IMR-90 (cell line): ENCODE measurements at regions not wholly inside any gene's neighbourhood (a gene's known extent, or its start where the extent isn't known, plus 50 kb on each side); places are given as distances from the start of the nearest gene placed in this dataset.

Experiments used
- ATAC-seq: fragments of 200-7000 bp; cut with Tn5 transposase; 2 replicates; pipeline ENCODE4 v1.9.1; 2020; ENCODE audit warnings: low read depth, mild to moderate bottlenecking, moderate library complexity
- BruUV-seq: library from RNA; stranded (reverse); fragments of 400-500 nt; replicated peaks from 2 replicates; lab custom pipeline; 2021; lab: Mats Ljungman, UMichigan
- CTCF ChIA-PET: fragments of 300-600 bp; formaldehyde crosslinking; extraction: SDS; loops from one replicate; lab custom pipeline; 2021; ENCODE audit warnings: antibody characterized with exemption; lab: Yijun Ruan, JAX
- POLR2A ChIA-PET: fragments of 300-600 bp; sonication (Branson Sonifier 250); formaldehyde crosslinking; loops from one replicate; lab custom pipeline; 2022; ENCODE audit warnings: antibody characterized with exemption; ENCODE audit not compliant: unreplicated experiment; lab: Charles Lee
- DNase-seq: peaks from one replicate; pipeline ENCODE4 v3.0.0; 2013
- H2AFZ ChIP-seq: replicated peaks from 2 replicates; pipeline ENCODE3; 2013; ENCODE audit warnings: low read length, mild to moderate bottlenecking; ENCODE audit not compliant: poor library complexity
- H2AK5ac ChIP-seq: 2 replicates; pipeline ENCODE4 v1.6.1; 2013; ENCODE audit warnings: low read depth, low read length, inconsistent platforms
- H2AK9ac ChIP-seq: replicated peaks from 2 replicates; pipeline ENCODE3; 2013; ENCODE audit warnings: mild to moderate bottlenecking, low read depth, low read length, moderate library complexity; ENCODE audit not compliant: poor library complexity
- H2BK120ac ChIP-seq: 2 replicates; pipeline ENCODE4 v1.6.1; 2013; ENCODE audit warnings: low read depth, low read length, inconsistent platforms
- H2BK15ac ChIP-seq: 3 replicates; pipeline ENCODE4 v1.6.1; 2013; ENCODE audit warnings: low read depth, low read length, inconsistent platforms
- H2BK20ac ChIP-seq: 2 replicates; pipeline ENCODE4 v1.6.1; 2013; ENCODE audit warnings: low read depth, mild to moderate bottlenecking, inconsistent platforms, low read length, moderate library complexity
- H2BK5ac ChIP-seq: 2 replicates; pipeline ENCODE4 v1.6.1; 2013; ENCODE audit warnings: mild to moderate bottlenecking, low read depth, low read length, inconsistent platforms; ENCODE audit not compliant: poor library complexity, severe bottlenecking
- H3K14ac ChIP-seq: replicated peaks from 2 replicates; pipeline ENCODE4 v1.6.1; 2013; ENCODE audit warnings: low read depth, low read length, inconsistent platforms
- H3K18ac ChIP-seq: 2 replicates; pipeline ENCODE4 v1.6.1; 2013; ENCODE audit warnings: low read depth, low read length, control low read depth
- H3K23ac ChIP-seq: 2 replicates; pipeline ENCODE4 v1.6.1; 2013; ENCODE audit warnings: low read depth, low read length, inconsistent platforms
- H3K27ac ChIP-seq: 2 replicates; pipeline ENCODE4 v1.5.1; 2013; ENCODE audit warnings: mild to moderate bottlenecking, control low read depth, low read length; ENCODE audit not compliant: insufficient read depth
- H3K27me3 ChIP-seq: 2 replicates; pipeline ENCODE4 v1.6.1; 2013; ENCODE audit warnings: low read length; ENCODE audit not compliant: control insufficient read depth, insufficient read depth
- H3K36me3 ChIP-seq: 2 replicates; pipeline ENCODE4 v1.6.1; 2013; ENCODE audit warnings: low read length, mixed read lengths; ENCODE audit not compliant: control insufficient read depth, insufficient read depth
- H3K4ac ChIP-seq: 2 replicates; pipeline ENCODE4 v1.6.1; 2013; ENCODE audit warnings: low read depth, low read length, inconsistent platforms
- H3K4me1 ChIP-seq: 2 replicates; pipeline ENCODE4 v1.6.1; 2013; ENCODE audit warnings: low read length, mixed read lengths; ENCODE audit not compliant: control insufficient read depth, insufficient read depth
- H3K4me2 ChIP-seq: 2 replicates; pipeline ENCODE4 v1.6.1; 2013; ENCODE audit warnings: low read depth, mild to moderate bottlenecking, control low read depth, low read length, moderate library complexity
- H3K4me3 ChIP-seq: 2 replicates; pipeline ENCODE4 v1.5.1; 2013; ENCODE audit warnings: low read depth, mild to moderate bottlenecking, control low read depth, low read length, moderate library complexity; ENCODE audit not compliant: insufficient read depth
- H3K56ac ChIP-seq: 2 replicates; pipeline ENCODE4 v1.6.1; 2013; ENCODE audit warnings: low read length, inconsistent platforms; ENCODE audit not compliant: insufficient read depth; ENCODE audit errors: extremely low read depth
- H3K79me1 ChIP-seq, 2 experiments: 2 replicates each; pipeline ENCODE4 v1.6.1; 2013; ENCODE audit warnings: low read length in 2 of 2, inconsistent platforms in 1 of 2, low read depth in 1 of 2
- H3K9ac ChIP-seq: 2 replicates; pipeline ENCODE4 v1.6.1; 2013; ENCODE audit warnings: low read depth, low read length, control low read depth
- H3K9me1 ChIP-seq: 2 replicates; pipeline ENCODE4 v1.6.1; 2013; ENCODE audit warnings: low read length, inconsistent platforms; ENCODE audit not compliant: insufficient read depth
- H3K9me3 ChIP-seq: 2 replicates; pipeline ENCODE4 v1.6.1; 2013; ENCODE audit warnings: low read length; ENCODE audit not compliant: control insufficient read depth, insufficient read depth
- H4K20me1 ChIP-seq: 2 replicates; pipeline ENCODE4 v1.6.1; 2013; ENCODE audit warnings: low read length, inconsistent platforms; ENCODE audit not compliant: insufficient read depth
- H4K5ac ChIP-seq: 2 replicates; pipeline ENCODE4 v1.6.1; 2013; ENCODE audit warnings: mild to moderate bottlenecking, low read depth, low read length, control low read depth
- H4K8ac ChIP-seq, 2 experiments: 2 replicates each; pipeline ENCODE4 v1.6.1; 2013; ENCODE audit warnings: low read depth in 2 of 2, low read length in 2 of 2, control low read depth in 1 of 2, inconsistent platforms in 1 of 2
- H4K91ac ChIP-seq: 2 replicates; pipeline ENCODE4 v1.6.1; 2013; ENCODE audit warnings: low read depth, low read length, inconsistent platforms; ENCODE audit not compliant: insufficient read depth
- BHLHE40 ChIP-seq: fragments of 150-350 bp; IDR thresholded peaks from 2 replicates; pipeline ENCODE4 v1.6.1; 2016; ENCODE audit warnings: mild to moderate bottlenecking, low read depth, low read length
- CEBPB ChIP-seq: IDR thresholded peaks from 2 replicates; pipeline ENCODE4 v1.6.1; 2012; ENCODE audit warnings: low read depth, low read length, improper control_type of control experiment
- FOS ChIP-seq: fragments of 150-350 bp; IDR thresholded peaks from 2 replicates; pipeline ENCODE4 v1.6.1; 2016; ENCODE audit warnings: low read depth, low read length
- MAFK ChIP-seq: IDR thresholded peaks from 2 replicates; pipeline ENCODE4 v1.6.1; 2012; ENCODE audit warnings: low read depth, low read length, improper control_type of control experiment
- POLR2A ChIP-seq: IDR thresholded peaks from 2 replicates; pipeline ENCODE4 v1.6.1; 2012; ENCODE audit warnings: mild to moderate bottlenecking, low read depth, low read length
- RFX5 ChIP-seq: IDR thresholded peaks from 2 replicates; pipeline ENCODE4 v1.8.0; 2012; ENCODE audit warnings: low read depth, mild to moderate bottlenecking, low read length, moderate library complexity
- dilution Hi-C: fragments of 300-500 bp; cut with HindIII; formaldehyde crosslinking; loops from one replicate; pipeline ENCODE4 v1.14.3; 2018; ENCODE audit warnings: low sequenced_read_pairs; ENCODE audit not compliant: unreplicated experiment
- in situ Hi-C: fragments of 300-500 bp; cut with MboI; formaldehyde crosslinking; loops from 3 replicates; pipeline ENCODE4 v1.14.3; 2019; ENCODE audit warnings: low sequenced_read_pairs, inconsistent platforms, mixed read lengths
- intact Hi-C: fragments of 100-400 bp; cut with micrococcal nuclease; formaldehyde crosslinking; loops from 2 replicates; pipeline ENCODE4 v1.10.0; 2022
- TF ChIP-seq, protein P1 (sequence below): conservative IDR thresholded peaks from 2 replicates; pipeline ENCODE4 v1.5.1; 2012; ENCODE audit warnings: mild to moderate bottlenecking, low read depth, low read length, improper control_type of control experiment
- TF ChIP-seq, protein P2 (sequence below): fragments of 150-350 bp; IDR thresholded peaks from 2 replicates; pipeline ENCODE4 v1.6.1; 2016; ENCODE audit warnings: low read depth, mild to moderate bottlenecking, low read length, moderate library complexity, borderline replicate concordance

DNA sequence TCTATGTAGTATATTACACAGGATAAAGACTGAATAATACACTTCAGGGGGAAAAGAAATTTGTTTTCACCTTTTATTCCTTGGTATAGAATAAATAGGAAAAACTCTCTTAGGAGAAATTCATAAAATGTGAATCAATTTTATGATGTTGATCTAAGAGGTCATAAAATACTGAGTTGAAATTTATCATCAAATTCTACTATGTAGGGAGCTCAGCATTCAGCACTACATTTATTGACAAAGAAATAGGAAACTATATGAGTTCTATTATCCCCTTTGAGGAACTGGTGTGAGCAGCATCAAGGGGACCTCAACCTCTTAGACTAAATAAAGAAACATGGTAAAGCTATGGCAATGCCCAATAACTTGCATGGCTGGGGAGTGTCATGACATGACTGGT, 348.2 kb upstream of the SMIM31 start:
- Histone ChIP-seq H3K4ac (no peak overlapping the region), H4K8ac (no peak overlapping the region), H4K5ac (no peak overlapping the region), H3K79me1 (no peaks in the 10 kb centered on the region), H3K9ac (no peak overlapping the region), H3K56ac (no peak overlapping the region), H3K9me3 (no peaks in the 10 kb centered on the region; the same call in 1 of the 2 replicates), H3K27ac (no peak overlapping the region), H3K23ac (no peak overlapping the region), H3K4me2 (no peak overlapping the region), H2AK5ac (no peak overlapping the region), H2BK5ac (no peak overlapping the region), H3K18ac (no peak overlapping the region), H2BK20ac (no peak overlapping the region), H2BK15ac (no peak overlapping the region), H2AFZ (no peak overlapping the region), H3K14ac (no peak overlapping the region), H4K20me1 (no peaks in the 10 kb centered on the region), H3K9me1 (no peaks in the 10 kb centered on the region), H3K36me3 (no peaks in the 10 kb centered on the region), H4K91ac (no peak overlapping the region), H3K4me3 (no peak overlapping the region), H3K4me1 (no peaks in the 10 kb centered on the region), H2AK9ac (no peak overlapping the region), H2BK120ac (no peak overlapping the region), H3K27me3 (no peaks in the 10 kb centered on the region)
- BruUV-seq: no TSS peak
- DNase-seq: no peak
- ChIA-PET POLR2A (no interaction called here), CTCF (no interaction called here)
- TF ChIP-seq BHLHE40 (no peak), RFX5 (no peak), MAFK (no peak), POLR2A (no peak), FOS (no peak), CEBPB (no peak)
- TF ChIP-seq, protein P1, sequence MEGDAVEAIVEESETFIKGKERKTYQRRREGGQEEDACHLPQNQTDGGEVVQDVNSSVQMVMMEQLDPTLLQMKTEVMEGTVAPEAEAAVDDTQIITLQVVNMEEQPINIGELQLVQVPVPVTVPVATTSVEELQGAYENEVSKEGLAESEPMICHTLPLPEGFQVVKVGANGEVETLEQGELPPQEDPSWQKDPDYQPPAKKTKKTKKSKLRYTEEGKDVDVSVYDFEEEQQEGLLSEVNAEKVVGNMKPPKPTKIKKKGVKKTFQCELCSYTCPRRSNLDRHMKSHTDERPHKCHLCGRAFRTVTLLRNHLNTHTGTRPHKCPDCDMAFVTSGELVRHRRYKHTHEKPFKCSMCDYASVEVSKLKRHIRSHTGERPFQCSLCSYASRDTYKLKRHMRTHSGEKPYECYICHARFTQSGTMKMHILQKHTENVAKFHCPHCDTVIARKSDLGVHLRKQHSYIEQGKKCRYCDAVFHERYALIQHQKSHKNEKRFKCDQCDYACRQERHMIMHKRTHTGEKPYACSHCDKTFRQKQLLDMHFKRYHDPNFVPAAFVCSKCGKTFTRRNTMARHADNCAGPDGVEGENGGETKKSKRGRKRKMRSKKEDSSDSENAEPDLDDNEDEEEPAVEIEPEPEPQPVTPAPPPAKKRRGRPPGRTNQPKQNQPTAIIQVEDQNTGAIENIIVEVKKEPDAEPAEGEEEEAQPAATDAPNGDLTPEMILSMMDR: no peak
- TF ChIP-seq, protein P2, sequence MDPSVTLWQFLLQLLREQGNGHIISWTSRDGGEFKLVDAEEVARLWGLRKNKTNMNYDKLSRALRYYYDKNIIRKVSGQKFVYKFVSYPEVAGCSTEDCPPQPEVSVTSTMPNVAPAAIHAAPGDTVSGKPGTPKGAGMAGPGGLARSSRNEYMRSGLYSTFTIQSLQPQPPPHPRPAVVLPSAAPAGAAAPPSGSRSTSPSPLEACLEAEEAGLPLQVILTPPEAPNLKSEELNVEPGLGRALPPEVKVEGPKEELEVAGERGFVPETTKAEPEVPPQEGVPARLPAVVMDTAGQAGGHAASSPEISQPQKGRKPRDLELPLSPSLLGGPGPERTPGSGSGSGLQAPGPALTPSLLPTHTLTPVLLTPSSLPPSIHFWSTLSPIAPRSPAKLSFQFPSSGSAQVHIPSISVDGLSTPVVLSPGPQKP: no peak
- in situ Hi-C loops (no loop called here), intact Hi-C loops (no loop called here), dilution Hi-C loops (no loop called here)
- ATAC-seq: no peak
